NOMO-1 (cell line): ENCODE measurements at regions not wholly inside any gene's neighbourhood (a gene's known extent, or its start where the extent isn't known, plus 50 kb on each side); places are given as distances from the start of the nearest gene placed in this dataset.
A peak's percentile ranks its signal among the peaks of the same experiment; 100 is the strongest.

Experiments
- DNase-seq, 2 experiments: peaks; one replicate each; lab custom pipeline; 2025; ENCODE audit not compliant: unreplicated experiment in 2 of 2; lab: John Stamatoyannopoulos, UW

- DNase-seq, result peak in 1 of 2 experiments; percentile 35
Measured at GRCh38 chrX:37287741-37288444, 61.3 kb upstream of the PRRG1 start.

GRCh38 chrX:37291924-37292323, 57.2 kb upstream of the PRRG1 start:
- no peak for DNase-seq
